ENCODE measurements at regions not wholly inside any gene's neighbourhood (a gene's known extent, or its start where the extent isn't known, plus 50 kb on each side); places are given as distances from the start of the nearest gene placed in this dataset.

DNA sequence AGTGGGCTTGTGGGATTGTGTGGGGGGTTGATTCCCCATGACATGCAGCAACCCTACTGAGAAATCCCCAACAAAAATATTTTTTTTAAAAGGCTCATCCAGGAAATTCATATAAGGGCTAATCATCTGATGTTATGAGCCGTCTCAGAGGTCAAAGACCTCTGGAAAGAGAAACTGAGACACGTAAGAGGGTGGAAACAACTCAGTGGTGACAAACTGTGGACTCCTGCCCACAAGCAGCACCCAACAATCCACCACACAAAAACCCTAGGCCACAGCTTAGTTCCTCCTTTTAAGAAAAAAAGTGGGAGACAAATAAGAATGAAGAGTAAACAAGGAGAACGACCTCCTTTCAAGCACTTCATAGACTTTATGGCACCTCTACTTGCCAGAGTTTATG lies 1096.1 kb upstream of the NRXN1 start:
- Histone ChIP-seq H3K27me3 (no peaks in the 10 kb centered on the region), H3K4me1 (no peaks in the 10 kb centered on the region), H3K27ac (no peak overlapping the region), H3K4me3 (no peak overlapping the region), H3K9me3 (no peaks in the 10 kb centered on the region), H3K36me3 (no peaks in the 10 kb centered on the region)
- ATAC-seq (no peak), DNase-seq (no peak)
- intact Hi-C loops (cut with DNase I), result no loop called here
- TF ChIP-seq, protein P1, sequence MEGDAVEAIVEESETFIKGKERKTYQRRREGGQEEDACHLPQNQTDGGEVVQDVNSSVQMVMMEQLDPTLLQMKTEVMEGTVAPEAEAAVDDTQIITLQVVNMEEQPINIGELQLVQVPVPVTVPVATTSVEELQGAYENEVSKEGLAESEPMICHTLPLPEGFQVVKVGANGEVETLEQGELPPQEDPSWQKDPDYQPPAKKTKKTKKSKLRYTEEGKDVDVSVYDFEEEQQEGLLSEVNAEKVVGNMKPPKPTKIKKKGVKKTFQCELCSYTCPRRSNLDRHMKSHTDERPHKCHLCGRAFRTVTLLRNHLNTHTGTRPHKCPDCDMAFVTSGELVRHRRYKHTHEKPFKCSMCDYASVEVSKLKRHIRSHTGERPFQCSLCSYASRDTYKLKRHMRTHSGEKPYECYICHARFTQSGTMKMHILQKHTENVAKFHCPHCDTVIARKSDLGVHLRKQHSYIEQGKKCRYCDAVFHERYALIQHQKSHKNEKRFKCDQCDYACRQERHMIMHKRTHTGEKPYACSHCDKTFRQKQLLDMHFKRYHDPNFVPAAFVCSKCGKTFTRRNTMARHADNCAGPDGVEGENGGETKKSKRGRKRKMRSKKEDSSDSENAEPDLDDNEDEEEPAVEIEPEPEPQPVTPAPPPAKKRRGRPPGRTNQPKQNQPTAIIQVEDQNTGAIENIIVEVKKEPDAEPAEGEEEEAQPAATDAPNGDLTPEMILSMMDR (IDR thresholded peaks at IDR 0.05), result no peak
- TF ChIP-seq POLR2A (IDR thresholded peaks at IDR 0.05), result no peak
- WGBS (ENCODE audit: insufficient coverage, low coverage, low lambda C conversion rate, missing lambda C conversion rate), result 42% methylated on average over 3 of the region's 3 CpGs

DNA sequence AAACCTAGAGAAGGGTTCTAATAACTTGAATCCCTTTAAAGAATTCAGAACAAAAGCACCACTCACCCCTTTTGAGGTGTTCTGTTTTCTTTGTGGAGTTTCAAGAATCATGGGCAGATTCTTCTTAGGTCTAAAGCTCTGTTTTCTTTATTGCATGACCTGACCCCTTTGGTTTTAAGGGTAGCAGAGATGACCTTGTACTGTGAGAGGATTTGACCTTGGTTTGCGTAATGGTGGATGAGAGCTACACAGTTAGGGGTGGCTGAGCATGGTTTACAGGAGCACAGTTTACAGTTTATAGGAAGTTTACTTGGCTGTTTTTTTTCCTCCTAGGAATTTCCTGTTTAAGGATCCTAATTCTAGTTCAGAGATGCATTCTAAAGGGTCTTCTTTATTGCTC lies 1095.6 kb upstream of the NRXN1 start:
- Histone ChIP-seq H3K9me3 (no peaks in the 10 kb centered on the region), H3K27me3 (no peaks in the 10 kb centered on the region), H3K4me1 (no peaks in the 10 kb centered on the region), H3K27ac (no peak overlapping the region), H3K4me3 (no peak overlapping the region), H3K36me3 (no peaks in the 10 kb centered on the region)
- DNase-seq (no peak), ATAC-seq (no peak)
- intact Hi-C loops (cut with DNase I), result no loop called here
- TF ChIP-seq POLR2A (IDR thresholded peaks at IDR 0.05), result no peak
- TF ChIP-seq, protein P1 (IDR thresholded peaks at IDR 0.05), result no peak
- 46% methylated on average over 1 of the region's 1 CpG for WGBS (ENCODE audit: insufficient coverage, low coverage, low lambda C conversion rate, missing lambda C conversion rate)

DNA sequence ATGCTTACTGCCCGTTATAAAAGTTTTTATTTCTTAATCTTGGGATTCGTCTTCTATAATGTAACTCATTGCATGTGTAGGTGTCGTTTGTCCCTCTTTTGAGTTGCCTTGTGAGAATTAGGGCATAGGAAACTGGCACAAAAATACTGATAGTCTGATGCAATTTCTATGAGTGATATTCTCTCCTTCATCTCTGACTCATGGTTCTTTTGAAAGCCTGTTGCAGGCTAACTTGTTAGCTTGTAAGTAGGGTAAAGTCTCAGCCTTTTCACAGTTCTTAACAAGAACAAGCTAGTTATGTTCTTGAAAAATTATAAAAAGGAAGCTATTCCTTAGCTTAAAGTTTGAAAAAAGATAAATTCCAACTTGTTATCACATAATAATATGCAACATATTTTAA lies 1085.4 kb upstream of the NRXN1 start:
- ATAC-seq, result no peak
- no peaks in the 10 kb centered on the region for H3K27me3 ChIP-seq
- WGBS (ENCODE audit: insufficient coverage, low coverage, low lambda C conversion rate, missing lambda C conversion rate), result 54% methylated on average over 3 of the region's 3 CpGs

DNA sequence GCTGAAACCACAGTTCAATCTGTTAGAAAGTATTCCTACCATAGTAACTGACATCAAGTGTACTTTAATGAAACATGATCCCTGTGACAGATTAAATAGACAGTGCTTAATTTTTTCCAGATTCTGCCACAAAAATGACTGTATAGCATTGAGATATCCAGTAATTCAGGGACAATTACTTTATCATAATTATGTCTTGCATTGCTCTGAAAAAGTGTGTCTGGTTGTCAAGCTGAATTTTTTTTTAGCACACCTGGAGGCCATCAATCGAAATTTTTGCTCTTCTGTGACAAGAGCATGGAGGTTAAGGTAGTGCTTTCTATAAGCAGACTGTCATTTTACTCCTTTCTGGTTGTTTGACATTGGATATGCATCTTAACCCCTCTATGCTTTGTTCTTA lies 1083.8 kb upstream of the NRXN1 start:
- intact Hi-C loops (cut with DNase I), result no loop called here
- Histone ChIP-seq H3K27me3 (no peaks in the 10 kb centered on the region), H3K36me3 (no peaks in the 10 kb centered on the region), H3K9me3 (no peaks in the 10 kb centered on the region), H3K4me1 (no peaks in the 10 kb centered on the region), H3K4me3 (no peak overlapping the region), H3K27ac (no peak overlapping the region)
- TF ChIP-seq, protein P1 (IDR thresholded peaks at IDR 0.05), result no peak
- TF ChIP-seq POLR2A (IDR thresholded peaks at IDR 0.05), result no peak
- DNase-seq (no peak), ATAC-seq (no peak)
- 23% methylated on average over 1 of the region's 1 CpG for WGBS (ENCODE audit: insufficient coverage, low coverage, low lambda C conversion rate, missing lambda C conversion rate)

More for the DNA sequence above, 1085.4 kb upstream of the NRXN1 start:
- TF ChIP-seq, protein P1 (IDR thresholded peaks at IDR 0.05), result no peak
- no peak for TF ChIP-seq POLR2A (IDR thresholded peaks at IDR 0.05)
- no peaks in the 10 kb centered on the region for H3K4me1 ChIP-seq
- H3K27ac ChIP-seq, result no peak overlapping the region
- no peak for DNase-seq
- intact Hi-C loops (cut with DNase I), result no loop called here
- H3K9me3 ChIP-seq, result no peaks in the 10 kb centered on the region
- H3K36me3 ChIP-seq, result no peaks in the 10 kb centered on the region
- no peak overlapping the region for H3K4me3 ChIP-seq

DNA sequence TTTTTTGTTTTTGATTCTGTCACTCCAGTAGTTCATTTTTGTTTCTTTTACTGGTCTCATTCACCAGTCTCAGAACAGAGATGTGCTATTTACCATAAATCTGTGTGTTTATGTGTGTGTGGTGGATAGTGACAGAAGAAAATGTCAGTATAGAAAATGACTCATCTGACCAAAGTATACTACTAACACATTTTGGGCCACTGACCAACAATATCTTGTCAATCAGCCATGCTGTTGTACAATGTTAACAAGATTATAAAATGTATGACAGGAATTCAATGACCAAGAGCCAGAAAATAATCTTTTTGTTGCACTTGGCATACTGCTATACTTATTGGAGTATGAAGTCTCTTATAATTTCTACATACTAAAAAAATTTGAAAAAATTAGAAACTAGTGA lies 1081.4 kb upstream of the NRXN1 start:
- no peaks in the 10 kb centered on the region for H3K27me3 ChIP-seq
- ATAC-seq, result no peak
- no peaks in the 10 kb centered on the region for H3K4me1 ChIP-seq
- intact Hi-C loops (cut with DNase I), result no loop called here
- H3K27ac ChIP-seq, result no peak overlapping the region
- no peaks in the 10 kb centered on the region for H3K9me3 ChIP-seq
- no peak for DNase-seq
- TF ChIP-seq POLR2A (IDR thresholded peaks at IDR 0.05), result no peak
- no peak overlapping the region for H3K4me3 ChIP-seq
- no peaks in the 10 kb centered on the region for H3K36me3 ChIP-seq

Measured in right lobe of liver (tissue), 6 donors.